IPS-15b (cell line): ENCODE measurements at regions not wholly inside any gene's neighbourhood (a gene's known extent, or its start where the extent isn't known, plus 50 kb on each side); places are given as distances from the start of the nearest gene placed in this dataset.

Experiments
- H3K27me3 ChIP-seq: one replicate; pipeline ENCODE4 v1.6.1; 2013; ENCODE audit warnings: low read length; ENCODE audit not compliant: control insufficient read depth, insufficient read depth
- H3K36me3 ChIP-seq: one replicate; pipeline ENCODE4 v1.6.1; 2013; ENCODE audit warnings: low read length; ENCODE audit not compliant: control insufficient read depth, insufficient read depth
- H3K4me1 ChIP-seq: one replicate; pipeline ENCODE4 v1.6.1; 2013; ENCODE audit warnings: mild to moderate bottlenecking, low read length; ENCODE audit not compliant: control insufficient read depth, insufficient read depth
- H3K4me3 ChIP-seq: one replicate; pipeline ENCODE4 v1.5.1; 2013; ENCODE audit warnings: low read depth, low read length
- H3K9ac ChIP-seq: one replicate; pipeline ENCODE4 v1.6.1; 2013; ENCODE audit warnings: low read depth, mild to moderate bottlenecking, low read length
- H3K9me3 ChIP-seq: one replicate; pipeline ENCODE4 v1.6.1; 2013; ENCODE audit warnings: mild to moderate bottlenecking, low read length; ENCODE audit not compliant: control insufficient read depth, insufficient read depth

GRCh38 chr1:22338071-22338765, 113.4 kb upstream of the ZBTB40 start:
- Histone ChIP-seq H3K4me3 (no peak overlapping the region), H3K27me3 (no peaks in the 10 kb centered on the region), H3K9me3 (no peaks in the 10 kb centered on the region)

GRCh38 chr1:22339237-22339636, 112.4 kb upstream of the ZBTB40 start:
- no peaks in the 10 kb centered on the region for H3K4me1 ChIP-seq
- H3K36me3 ChIP-seq: no peaks in the 10 kb centered on the region
- no peak overlapping the region for H3K9ac ChIP-seq
- H3K9me3 ChIP-seq: no peaks in the 10 kb centered on the region
- H3K27me3 ChIP-seq: no peaks in the 10 kb centered on the region
- H3K4me3 ChIP-seq: no peak overlapping the region

More at GRCh38 chr1:22338071-22338765, 113.4 kb upstream of the ZBTB40 start:
- H3K36me3 ChIP-seq: no peaks in the 10 kb centered on the region
- no peaks in the 10 kb centered on the region for H3K4me1 ChIP-seq
- H3K9ac ChIP-seq: no peak overlapping the region

- Histone ChIP-seq H3K27me3 (no peaks in the 10 kb centered on the region), H3K9ac (no peak overlapping the region)
These were observed 111.6 kb upstream of the ZBTB40 start for GRCh38 chr1:22340066-22340465.

GRCh38 chr1:22340873-22341272, 110.8 kb upstream of the ZBTB40 start:
- H3K9me3 ChIP-seq: no peaks in the 10 kb centered on the region
- H3K4me3 ChIP-seq: no peak overlapping the region
- no peaks in the 10 kb centered on the region for H3K27me3 ChIP-seq
- no peak overlapping the region for H3K9ac ChIP-seq
- H3K36me3 ChIP-seq: no peaks in the 10 kb centered on the region
- no peaks in the 10 kb centered on the region for H3K4me1 ChIP-seq

More at GRCh38 chr1:22340066-22340465, 111.6 kb upstream of the ZBTB40 start:
- no peaks in the 10 kb centered on the region for H3K36me3 ChIP-seq
- H3K4me3 ChIP-seq: no peak overlapping the region
- no peaks in the 10 kb centered on the region for H3K4me1 ChIP-seq
- no peaks in the 10 kb centered on the region for H3K9me3 ChIP-seq

- Histone ChIP-seq H3K4me3 (no peak overlapping the region), H3K9ac (no peak overlapping the region)
These were observed 109.7 kb upstream of the ZBTB40 start for GRCh38 chr1:22341791-22342605.

GRCh38 chr1:22342734-22343191, 108.9 kb upstream of the ZBTB40 start:
- no peaks in the 10 kb centered on the region for H3K36me3 ChIP-seq
- H3K9me3 ChIP-seq: no peaks in the 10 kb centered on the region
- no peaks in the 10 kb centered on the region for H3K27me3 ChIP-seq
- H3K9ac ChIP-seq: no peak overlapping the region
- H3K4me1 ChIP-seq: no peaks in the 10 kb centered on the region
- no peak overlapping the region for H3K4me3 ChIP-seq

More at GRCh38 chr1:22341791-22342605, 109.7 kb upstream of the ZBTB40 start:
- no peaks in the 10 kb centered on the region for H3K36me3 ChIP-seq
- H3K27me3 ChIP-seq: no peaks in the 10 kb centered on the region
- H3K4me1 ChIP-seq: no peaks in the 10 kb centered on the region
- no peaks in the 10 kb centered on the region for H3K9me3 ChIP-seq

GRCh38 chr1:22343456-22344328, 108.0 kb upstream of the ZBTB40 start:
- no peaks in the 10 kb centered on the region for H3K4me1 ChIP-seq
- H3K4me3 ChIP-seq: no peak overlapping the region
- no peak overlapping the region for H3K9ac ChIP-seq
- no peaks in the 10 kb centered on the region for H3K36me3 ChIP-seq
- no peaks in the 10 kb centered on the region for H3K9me3 ChIP-seq
- no peaks in the 10 kb centered on the region for H3K27me3 ChIP-seq

GRCh38 chr1:22344329-22344630, 107.4 kb upstream of the ZBTB40 start:
- no peaks in the 10 kb centered on the region for H3K4me1 ChIP-seq
- no peaks in the 10 kb centered on the region for H3K9me3 ChIP-seq
- no peak overlapping the region for H3K4me3 ChIP-seq
- no peak overlapping the region for H3K9ac ChIP-seq
- H3K36me3 ChIP-seq: no peaks in the 10 kb centered on the region
- no peaks in the 10 kb centered on the region for H3K27me3 ChIP-seq

GRCh38 chr1:22344851-22345560, 106.6 kb upstream of the ZBTB40 start:
- Histone ChIP-seq H3K4me1 (peaks cover 4% of the 10 kb centered on the region), H3K27me3 (no peaks in the 10 kb centered on the region), H3K36me3 (no peaks in the 10 kb centered on the region), H3K4me3 (no peak overlapping the region), H3K9me3 (no peaks in the 10 kb centered on the region), H3K9ac (no peak overlapping the region)

GRCh38 chr1:22347854-22348760, 103.5 kb upstream of the ZBTB40 start:
- H3K9ac ChIP-seq: no peak overlapping the region
- peaks cover 14% of the 10 kb centered on the region for H3K4me1 ChIP-seq
- H3K27me3 ChIP-seq: peaks cover 4% of the 10 kb centered on the region
- H3K4me3 ChIP-seq: no peak overlapping the region
- H3K36me3 ChIP-seq: no peaks in the 10 kb centered on the region
- no peaks in the 10 kb centered on the region for H3K9me3 ChIP-seq
